ENCODE measurements at regions not wholly inside any gene's neighbourhood (a gene's known extent, or its start where the extent isn't known, plus 50 kb on each side); places are given as distances from the start of the nearest gene placed in this dataset.
"Not testable (repeated sequence)": the region's sequence is repeated elsewhere in the genome, so short reads cannot be mapped to it uniquely, and the experiment has no call there.

- not testable (repeated sequence) for DNase-seq (ENCODE audit: low read depth)
Measured at GRCh38 chr19:28540385-28540784, 672.6 kb downstream of the UQCRFS1 start.

- DNase-seq (ENCODE audit: low read depth) = no peak
Measured at GRCh38 chr19:28539759-28540158, 673.2 kb downstream of the UQCRFS1 start.

- DNase-seq (ENCODE audit: low read depth) = not testable (repeated sequence)
Measured at GRCh38 chr19:28538579-28538978, 674.4 kb downstream of the UQCRFS1 start.

- DNase-seq (ENCODE audit: low read depth) = no peak
Measured at GRCh38 chr19:28537896-28538295, 675.1 kb downstream of the UQCRFS1 start.

- no peak for DNase-seq (ENCODE audit: low read depth)
Measured at GRCh38 chr19:28537079-28537478, 675.9 kb downstream of the UQCRFS1 start.

GRCh38 chr19:28535352-28535775 is 677.6 kb downstream of the UQCRFS1 start:
- DNase-seq (ENCODE audit: low read depth) = no peak

GRCh38 chr19:28534766-28535351 is 678.1 kb downstream of the UQCRFS1 start:
- DNase-seq (ENCODE audit: low read depth) = no peak

GRCh38 chr19:28532765-28533341 is 680.1 kb downstream of the UQCRFS1 start:
- DNase-seq (ENCODE audit: low read depth) = no peak

GRCh38 chr19:28531979-28532378 is 681.0 kb downstream of the UQCRFS1 start:
- no peak for DNase-seq (ENCODE audit: low read depth)

- DNase-seq (ENCODE audit: low read depth) = no peak
Measured at GRCh38 chr19:28530406-28531035, 682.4 kb downstream of the UQCRFS1 start.

- no peak for DNase-seq (ENCODE audit: low read depth)
Measured at GRCh38 chr19:28526038-28526437, 686.9 kb downstream of the UQCRFS1 start.

GRCh38 chr19:28523619-28524018 is 689.3 kb downstream of the UQCRFS1 start:
- no peak for DNase-seq (ENCODE audit: low read depth)

- no peak for DNase-seq (ENCODE audit: low read depth)
Measured at GRCh38 chr19:28522545-28522922, 690.4 kb downstream of the UQCRFS1 start.

- no peak for DNase-seq (ENCODE audit: low read depth)
Measured at GRCh38 chr19:28521614-28522544, 691.1 kb downstream of the UQCRFS1 start.

GRCh38 chr19:28520998-28521568 is 691.9 kb downstream of the UQCRFS1 start:
- no peak for DNase-seq (ENCODE audit: low read depth)

- no peak for DNase-seq (ENCODE audit: low read depth)
Measured at GRCh38 chr19:28519952-28520861, 692.7 kb downstream of the UQCRFS1 start.

- DNase-seq (ENCODE audit: low read depth) = no peak
Measured at GRCh38 chr19:28519218-28519779, 693.7 kb downstream of the UQCRFS1 start.

- DNase-seq (ENCODE audit: low read depth) = no peak
Measured at GRCh38 chr19:28516415-28516872, 696.5 kb downstream of the UQCRFS1 start.

GRCh38 chr19:28514166-28514565 is 698.8 kb downstream of the UQCRFS1 start:
- no peak for DNase-seq (ENCODE audit: low read depth)

- no peak for DNase-seq (ENCODE audit: low read depth)
Measured at GRCh38 chr19:28511655-28512054, 701.3 kb downstream of the UQCRFS1 start.

Data from activated T-helper 1 cell treated with Interleukin-2 at 50 U/mL for 16 hours (primary cell).